ENCODE measurements at regions not wholly inside any gene's neighbourhood (a gene's known extent, or its start where the extent isn't known, plus 50 kb on each side); places are given as distances from the start of the nearest gene placed in this dataset.

GRCh38 chr2:167424221-167424620 is 535.9 kb downstream of the XIRP2 start:
- DNase-seq (no peak), ATAC-seq (ENCODE audit: low read depth) (no peak)
- Histone ChIP-seq H3K4me3 (ENCODE audit: control extremely low read depth in 1 of 5, extremely low read depth in 1 of 5, insufficient read depth in 1 of 5, low read depth in 2 of 5, low read length in 4 of 5) (no peak overlapping the region), H3K27ac (ENCODE audit: low read length in 2 of 2) (no peak overlapping the region), H4K20me1 (ENCODE audit: control insufficient read depth, insufficient read depth, low read length, poor library complexity, severe bottlenecking) (no peaks in the 10 kb centered on the region), H3K9me3 (ENCODE audit: control extremely low read depth in 1 of 3, control insufficient read depth in 2 of 3, insufficient read depth in 1 of 3, low read length in 2 of 3) (no peaks in the 10 kb centered on the region), H3K9ac (ENCODE audit: low read length) (no peak overlapping the region), H3K79me2 (ENCODE audit: control insufficient read depth, insufficient read depth, low read length) (no peaks in the 10 kb centered on the region), H3K4me1 (ENCODE audit: control insufficient read depth in 2 of 2, insufficient read depth in 2 of 2, low read length in 2 of 2) (no peaks in the 10 kb centered on the region), H3K4me2 (replicated peaks; ENCODE audit: low read depth, low read length, poor library complexity, severe bottlenecking) (no peak overlapping the region), H2AFZ (ENCODE audit: insufficient read depth, low read depth, low read length, poor library complexity, severe bottlenecking) (no peak overlapping the region), H3K27me3 (replicated peaks in 1 of 4; ENCODE audit: control extremely low read depth in 1 of 4, control insufficient read depth in 3 of 4, insufficient read depth in 4 of 4, low read length in 3 of 4) (no peaks in the 10 kb centered on the region), H3K36me3 (replicated peaks in 1 of 2; ENCODE audit: control extremely low read depth in 1 of 2, control insufficient read depth in 1 of 2, extremely low read depth in 1 of 2, insufficient read depth in 2 of 2, low read length in 1 of 2) (no peaks in the 10 kb centered on the region)
- ChIA-PET CTCF (no interaction called here), POLR2A (no interaction called here)
- H3K4me1 Mint-ChIP-seq: no peaks in the 10 kb centered on the region
- no peak overlapping the region for H3K27ac Mint-ChIP-seq
- H3K27me3 Mint-ChIP-seq: no peaks in the 10 kb centered on the region
- WGBS (ENCODE audit: insufficient coverage): no CpG with 5 or more reads among the region's 1 CpG
- intact Hi-C loops (cut with micrococcal nuclease): no loop called here
- H3K4me3 Mint-ChIP-seq: no peak overlapping the region
- H3K9me3 Mint-ChIP-seq (ENCODE audit: insufficient read depth): no peaks in the 10 kb centered on the region
- TF ChIP-seq CTCF (IDR thresholded peaks at IDR 0.05) (no peak), EZH2 (IDR thresholded peaks at IDR 0.05; ENCODE audit: borderline replicate concordance, insufficient read depth, low read depth, low read length, poor library complexity, severe bottlenecking) (no peak)

- intact Hi-C loops (cut with micrococcal nuclease): no loop called here
- H3K27me3 ChIP-seq (replicated peaks in 1 of 4; ENCODE audit: control extremely low read depth in 1 of 4, control insufficient read depth in 3 of 4, insufficient read depth in 4 of 4, low read length in 3 of 4): no peaks in the 10 kb centered on the region
- Mint-ChIP-seq H3K27ac (no peak overlapping the region), H3K27me3 (no peaks in the 10 kb centered on the region), H3K4me1 (no peaks in the 10 kb centered on the region), H3K9me3 (ENCODE audit: insufficient read depth) (no peaks in the 10 kb centered on the region), H3K4me3 (no peak overlapping the region)
- ChIA-PET CTCF (no interaction called here), POLR2A (no interaction called here)
- H3K9me3 ChIP-seq (ENCODE audit: control extremely low read depth in 1 of 3, control insufficient read depth in 2 of 3, insufficient read depth in 1 of 3, low read length in 2 of 3): no peaks in the 10 kb centered on the region
- H3K4me1 ChIP-seq (ENCODE audit: control insufficient read depth in 2 of 2, insufficient read depth in 2 of 2, low read length in 2 of 2): no peaks in the 10 kb centered on the region
- no peak overlapping the region for H3K27ac ChIP-seq (ENCODE audit: low read length in 2 of 2)
- DNase-seq (no peak), ATAC-seq (ENCODE audit: low read depth) (no peak)
- no peak overlapping the region for H3K4me3 ChIP-seq (ENCODE audit: control extremely low read depth in 1 of 5, extremely low read depth in 1 of 5, insufficient read depth in 1 of 5, low read depth in 2 of 5, low read length in 4 of 5)
- 50% methylated on average over 2 of the region's 4 CpGs for WGBS (ENCODE audit: insufficient coverage)
- H3K4me2 ChIP-seq (replicated peaks; ENCODE audit: low read depth, low read length, poor library complexity, severe bottlenecking): no peak overlapping the region
- H2AFZ ChIP-seq (ENCODE audit: insufficient read depth, low read depth, low read length, poor library complexity, severe bottlenecking): no peak overlapping the region
- TF ChIP-seq EZH2 (IDR thresholded peaks at IDR 0.05; ENCODE audit: borderline replicate concordance, insufficient read depth, low read depth, low read length, poor library complexity, severe bottlenecking) (no peak), CTCF (IDR thresholded peaks at IDR 0.05) (no peak)
- H3K79me2 ChIP-seq (ENCODE audit: control insufficient read depth, insufficient read depth, low read length): no peaks in the 10 kb centered on the region
- no peak overlapping the region for H3K9ac ChIP-seq (ENCODE audit: low read length)
- H3K36me3 ChIP-seq (replicated peaks in 1 of 2; ENCODE audit: control extremely low read depth in 1 of 2, control insufficient read depth in 1 of 2, extremely low read depth in 1 of 2, insufficient read depth in 2 of 2, low read length in 1 of 2): no peaks in the 10 kb centered on the region
- no peaks in the 10 kb centered on the region for H4K20me1 ChIP-seq (ENCODE audit: control insufficient read depth, insufficient read depth, low read length, poor library complexity, severe bottlenecking)
These were observed 535.5 kb downstream of the XIRP2 start for GRCh38 chr2:167423731-167424130.
